Liver (tissue), 8 donors: ENCODE measurements at regions not wholly inside any gene's neighbourhood (a gene's known extent, or its start where the extent isn't known, plus 50 kb on each side); places are given as distances from the start of the nearest gene placed in this dataset.

Source experiments
- DNase-seq: peaks from one replicate; pipeline ENCODE4 v3.0.0-alpha.2; 2017; ENCODE audit warnings: low spot score
- H3K27ac ChIP-seq, 2 donors: one replicate each; pipeline ENCODE4 v1.7.0; 2013; ENCODE audit warnings: inconsistent platforms in 2 of 2, low read length in 2 of 2, control low read depth in 1 of 2, low read depth in 1 of 2, mild to moderate bottlenecking in 1 of 2
- H3K27me3 ChIP-seq, 4 donors: one replicate each; pipeline versions ENCODE4 v1.6.1 to v1.7.0; 2013; ENCODE audit warnings: low read length in 3 of 4, inconsistent platforms in 1 of 4, mild to moderate bottlenecking in 1 of 4, moderate library complexity in 1 of 4; ENCODE audit not compliant: control insufficient read depth in 4 of 4, insufficient read depth in 4 of 4
- H3K36me3 ChIP-seq, 4 donors: one replicate each; pipeline versions ENCODE4 v1.6.1 to v1.7.0; 2013; ENCODE audit warnings: low read length in 3 of 4, mild to moderate bottlenecking in 3 of 4, low read depth in 1 of 4, moderate library complexity in 1 of 4; ENCODE audit not compliant: control insufficient read depth in 4 of 4, insufficient read depth in 3 of 4
- H3K4me1 ChIP-seq, 4 donors: one replicate each; pipeline versions ENCODE4 v1.6.1 to v1.7.0; 2013; ENCODE audit warnings: low read length in 3 of 4, mild to moderate bottlenecking in 3 of 4, moderate library complexity in 1 of 4; ENCODE audit not compliant: control insufficient read depth in 4 of 4, insufficient read depth in 4 of 4
- H3K4me3 ChIP-seq, 3 donors: one replicate each; pipeline versions ENCODE4 v1.6.1 to v1.7.0; 2013; ENCODE audit warnings: low read length in 3 of 3, control low read depth in 1 of 3, low read depth in 1 of 3, mild to moderate bottlenecking in 1 of 3
- H3K9ac ChIP-seq, 2 donors: one replicate each; pipeline ENCODE4 v1.7.0; 2013; ENCODE audit warnings: low read length in 2 of 2, mild to moderate bottlenecking in 2 of 2, moderate library complexity in 2 of 2, control low read depth in 1 of 2, low read depth in 1 of 2
- H3K9me3 ChIP-seq, 4 donors: one replicate each; pipeline versions ENCODE4 v1.6.1 to v1.7.0; 2013; ENCODE audit warnings: low read length in 3 of 4; ENCODE audit not compliant: control insufficient read depth in 4 of 4
- ATF3 ChIP-seq: IDR thresholded peaks from 2 replicates; pipeline ENCODE4 v1.6.1; 2016; ENCODE audit warnings: antibody characterized with exemption
- CTCF ChIP-seq: fragments of 150-350 bp; IDR thresholded peaks from 2 replicates; pipeline ENCODE4 v1.5.1; 2017; ENCODE audit warnings: improper control_type of control experiment, low read depth, low read length; ENCODE audit not compliant: missing input control
- EGR1 ChIP-seq, 2 donors: IDR thresholded peaks; 2 replicates each; pipeline ENCODE4 v1.6.1; 2016 to 2018; ENCODE audit warnings: antibody characterized with exemption in 2 of 2, low read depth in 2 of 2
- FOXA1 ChIP-seq: IDR thresholded peaks from 2 replicates; pipeline ENCODE4 v1.6.1; 2016; ENCODE audit warnings: antibody characterized with exemption
- FOXA2 ChIP-seq: IDR thresholded peaks from 2 replicates; pipeline ENCODE4 v1.6.1; 2016; ENCODE audit warnings: antibody characterized with exemption
- GABPA ChIP-seq, 2 donors: IDR thresholded peaks in 1 of 2; conservative IDR thresholded peaks in 1 of 2; 2 replicates each; pipeline ENCODE4 v1.6.1; 2016; ENCODE audit warnings: antibody characterized with exemption in 2 of 2, mild to moderate bottlenecking in 1 of 2, moderate library complexity in 1 of 2
- HNF4A ChIP-seq, 2 donors: conservative IDR thresholded peaks; 2 replicates each; pipeline ENCODE4 v1.6.1; 2016; ENCODE audit warnings: antibody characterized with exemption in 2 of 2, mild to moderate bottlenecking in 2 of 2
- HNF4G ChIP-seq: IDR thresholded peaks from 2 replicates; pipeline ENCODE4 v1.6.1; 2016; ENCODE audit warnings: antibody characterized with exemption
- MAX ChIP-seq: IDR thresholded peaks from 2 replicates; pipeline ENCODE4 v1.6.1; 2016; ENCODE audit warnings: antibody characterized with exemption
- NR2F2 ChIP-seq: IDR thresholded peaks from 2 replicates; pipeline ENCODE4 v1.6.1; 2016; ENCODE audit warnings: antibody characterized with exemption
- REST ChIP-seq: IDR thresholded peaks from 2 replicates; pipeline ENCODE4 v1.6.1; 2016; ENCODE audit warnings: antibody characterized with exemption, mild to moderate bottlenecking
- RXRA ChIP-seq, 2 donors: IDR thresholded peaks; 2 replicates each; pipeline ENCODE4 v1.6.1; 2017 to 2018; ENCODE audit warnings: antibody characterized with exemption in 2 of 2, mild to moderate bottlenecking in 1 of 2
- TAF1 ChIP-seq: conservative IDR thresholded peaks from 2 replicates; pipeline ENCODE4 v1.6.1; 2016; ENCODE audit warnings: antibody characterized with exemption, mild to moderate bottlenecking
- YY1 ChIP-seq: IDR thresholded peaks from 2 replicates; pipeline ENCODE4 v1.6.1; 2016; ENCODE audit warnings: antibody characterized with exemption, mild to moderate bottlenecking
- ZBTB33 ChIP-seq: IDR thresholded peaks from 2 replicates; pipeline ENCODE4 v1.6.1; 2016; ENCODE audit warnings: antibody characterized with exemption
- WGBS: extraction: QIAGEN DNeasy Blood & Tissue Kit; methylation state at CpG from one replicate; pipeline ENCODE4 v1.1.7; 2013; 5-methylcytosine and 5-hydroxymethylcytosine counted together
- donor health status: healthy.
- donor health status: healthy.
- donor health status: healthy.
- donor health status: healthy.
- donor health status: healthy.

- H3K27me3 ChIP-seq: no peaks in the 10 kb centered on the region
- H3K27ac ChIP-seq: no peak overlapping the region
- H3K4me3 ChIP-seq: no peak overlapping the region
- TF ChIP-seq FOXA2 (no peak), YY1 (no peak), FOXA1 (no peak)
- WGBS: 89% methylated on average over 4 of the region's 4 CpGs
- no peaks in the 10 kb centered on the region for H3K9me3 ChIP-seq
- no peak for DNase-seq
- H3K4me1 ChIP-seq: no peaks in the 10 kb centered on the region
- H3K9ac ChIP-seq: no peak overlapping the region
- H3K36me3 ChIP-seq: no peaks in the 10 kb centered on the region
These were observed 107.3 kb downstream of the NRN1 start for GRCh38 chr6:5899216-5900045.

- Histone ChIP-seq H3K27me3 (no peaks in the 10 kb centered on the region), H3K4me3 (no peak overlapping the region), H3K27ac (no peak overlapping the region), H3K9me3 (no peaks in the 10 kb centered on the region), H3K9ac (no peak overlapping the region), H3K36me3 (no peaks in the 10 kb centered on the region), H3K4me1 (no peaks in the 10 kb centered on the region)
- no peak for DNase-seq
- TF ChIP-seq HNF4G: no peak
- no peak for TF ChIP-seq NR2F2
- no peak for TF ChIP-seq TAF1
- no peak for TF ChIP-seq ATF3
- TF ChIP-seq RXRA (IDR thresholded peaks at IDR 0.05): no peak
- TF ChIP-seq ZBTB33: no peak
- TF ChIP-seq MAX: no peak
- no peak for TF ChIP-seq FOXA2
- no peak for TF ChIP-seq YY1
- no peak for TF ChIP-seq HNF4A (conservative IDR thresholded peaks at IDR 0.05)
- TF ChIP-seq GABPA (IDR thresholded peaks at IDR 0.05 in 1 of 2, conservative IDR thresholded peaks at IDR 0.05 in 1 of 2): no peak
- WGBS: 91% methylated on average over 8 of the region's 8 CpGs
These were observed 108.2 kb downstream of the NRN1 start for GRCh38 chr6:5898563-5898962.

- no peak for TF ChIP-seq HNF4G
- TF ChIP-seq EGR1 (IDR thresholded peaks at IDR 0.05; ENCODE audit: low read depth in 2 of 2): no peak
- no peak for TF ChIP-seq REST
- TF ChIP-seq ATF3: no peak
- TF ChIP-seq CTCF: no peak
- no peaks in the 10 kb centered on the region for H3K27me3 ChIP-seq
- H3K4me3 ChIP-seq: no peak overlapping the region
- WGBS: 88% methylated on average over 1 of the region's 1 CpG
- no peaks in the 10 kb centered on the region for H3K36me3 ChIP-seq
- no peak overlapping the region for H3K27ac ChIP-seq
- no peaks in the 10 kb centered on the region for H3K4me1 ChIP-seq
- no peaks in the 10 kb centered on the region for H3K9me3 ChIP-seq
- H3K9ac ChIP-seq: no peak overlapping the region
- DNase-seq: no peak
These were observed 108.6 kb downstream of the NRN1 start for GRCh38 chr6:5898102-5898501.
